SU-DHL-6 (cell line): ENCODE measurements at regions not wholly inside any gene's neighbourhood (a gene's known extent, or its start where the extent isn't known, plus 50 kb on each side); places are given as distances from the start of the nearest gene placed in this dataset.

Source experiments
- H2AFZ ChIP-seq: fragments of 200-600 bp; sonication (generic); 2 replicates; pipeline ENCODE4 v1.6.1; 2014; ENCODE audit warnings: low read depth, mild to moderate bottlenecking, moderate library complexity, mixed read lengths, antibody characterized with exemption, low read length; ENCODE audit not compliant: severe bottlenecking
- H3F3A ChIP-seq: fragments of 200-600 bp; shearing (Covaris generic); 2 replicates; pipeline ENCODE4 v1.6.0; 2016; ENCODE audit warnings: antibody characterized with exemption, mild to moderate bottlenecking; ENCODE audit not compliant: insufficient read depth
- H3K27ac ChIP-seq: fragments of 200-600 bp; sonication (generic); 2 replicates; pipeline ENCODE4 v1.5.1; 2016; ENCODE audit warnings: low read depth, mild to moderate bottlenecking, low read length, moderate library complexity, mixed read lengths
- H3K27me3 ChIP-seq: fragments of 200-600 bp; sonication (generic), shearing (Covaris generic); 2 replicates; pipeline ENCODE4 v1.6.0; 2014; ENCODE audit warnings: mild to moderate bottlenecking, low read length
- H3K36me3 ChIP-seq: fragments of 200-600 bp; sonication (generic); 2 replicates; pipeline ENCODE4 v1.6.1; 2014; ENCODE audit warnings: mild to moderate bottlenecking, low read length, mixed read lengths
- H3K4me2 ChIP-seq: fragments of 300-600, 200-600 bp; shearing (Covaris generic), sonication (generic); 2 replicates; pipeline ENCODE4 v1.6.0; 2014; ENCODE audit warnings: low read length, low read depth, mild to moderate bottlenecking; ENCODE audit not compliant: poor library complexity, severe bottlenecking
- H3K4me3 ChIP-seq: fragments of 200-600 bp; sonication (generic); 2 replicates; pipeline ENCODE4 v1.5.1; 2014; ENCODE audit warnings: antibody characterized with exemption, low read length, mild to moderate bottlenecking, mixed read lengths; ENCODE audit not compliant: insufficient read depth, poor library complexity, severe bottlenecking
- H3K79me2 ChIP-seq: fragments of 200-600 bp; sonication (generic); 2 replicates; pipeline ENCODE4 v1.6.1; 2014; ENCODE audit warnings: mild to moderate bottlenecking, low read length, moderate library complexity; ENCODE audit not compliant: insufficient read depth
- H3K9ac ChIP-seq: fragments of 200-600 bp; sonication (generic); 2 replicates; pipeline ENCODE4 v1.7.0; 2014; ENCODE audit warnings: mild to moderate bottlenecking, low read length
- H3K9me2 ChIP-seq: fragments of 200-600 bp; sonication (generic); replicated peaks from 2 replicates; pipeline ENCODE4 v1.6.1; 2014; ENCODE audit warnings: low read length; ENCODE audit not compliant: insufficient read depth
- H3K9me3 ChIP-seq: fragments of 200-600 bp; sonication (generic); 2 replicates; pipeline ENCODE4 v1.6.1; 2014; ENCODE audit warnings: low read length, mixed read lengths; ENCODE audit not compliant: insufficient read depth
- H4K20me1 ChIP-seq: fragments of 200-600 bp; sonication (generic); 2 replicates; pipeline ENCODE4 v1.6.1; 2014; ENCODE audit warnings: low read depth, mild to moderate bottlenecking, antibody characterized with exemption, low read length, moderate library complexity, mixed read lengths
- EZH2phosphoT487 ChIP-seq: fragments of 200-600 bp; sonication (generic), shearing (Covaris generic); conservative IDR thresholded peaks from 2 replicates; pipeline ENCODE4 v1.6.1; 2018; ENCODE audit warnings: mild to moderate bottlenecking, antibody characterized with exemption, low read length, moderate library complexity, mixed read lengths
- TF ChIP-seq, protein P1 (sequence below): fragments of 200-600 bp; sonication (generic); IDR thresholded peaks from one replicate; pipeline ENCODE4 v1.5.1; 2017; ENCODE audit warnings: antibody characterized with exemption, mild to moderate bottlenecking, low read length, moderate library complexity; ENCODE audit not compliant: insufficient read depth, poor library complexity, severe bottlenecking

DNA sequence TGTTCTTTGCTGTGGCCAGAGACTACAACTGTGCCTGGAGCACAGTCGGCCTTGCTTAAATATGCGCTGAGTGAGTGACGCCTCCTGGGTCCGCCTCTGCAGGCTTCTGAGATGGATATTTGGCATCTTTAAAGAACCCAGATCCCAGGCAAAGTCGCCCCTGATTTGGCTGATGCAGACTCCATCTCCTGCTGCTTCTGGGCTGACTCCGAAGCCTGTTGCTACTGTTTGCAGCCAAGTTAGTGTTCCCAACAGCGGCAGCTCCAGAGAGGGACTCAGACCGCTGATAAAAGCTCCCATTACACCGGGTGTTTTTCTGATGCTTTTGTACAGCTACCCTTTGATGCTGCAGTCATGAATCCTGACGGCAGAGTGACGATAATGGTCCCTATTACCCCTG lies 83.0 kb upstream of the SULF2 start:
- H3K27me3 ChIP-seq: no peaks in the 10 kb centered on the region; the same call in 1 of the 2 replicates
- H3K4me2 ChIP-seq: no peak overlapping the region
- H3K27ac ChIP-seq: no peak overlapping the region
- H4K20me1 ChIP-seq: no peaks in the 10 kb centered on the region
- no peaks in the 10 kb centered on the region for H3K79me2 ChIP-seq
- no peak overlapping the region for H3K4me3 ChIP-seq
- no peak for TF ChIP-seq EZH2phosphoT487
- TF ChIP-seq, protein P1, sequence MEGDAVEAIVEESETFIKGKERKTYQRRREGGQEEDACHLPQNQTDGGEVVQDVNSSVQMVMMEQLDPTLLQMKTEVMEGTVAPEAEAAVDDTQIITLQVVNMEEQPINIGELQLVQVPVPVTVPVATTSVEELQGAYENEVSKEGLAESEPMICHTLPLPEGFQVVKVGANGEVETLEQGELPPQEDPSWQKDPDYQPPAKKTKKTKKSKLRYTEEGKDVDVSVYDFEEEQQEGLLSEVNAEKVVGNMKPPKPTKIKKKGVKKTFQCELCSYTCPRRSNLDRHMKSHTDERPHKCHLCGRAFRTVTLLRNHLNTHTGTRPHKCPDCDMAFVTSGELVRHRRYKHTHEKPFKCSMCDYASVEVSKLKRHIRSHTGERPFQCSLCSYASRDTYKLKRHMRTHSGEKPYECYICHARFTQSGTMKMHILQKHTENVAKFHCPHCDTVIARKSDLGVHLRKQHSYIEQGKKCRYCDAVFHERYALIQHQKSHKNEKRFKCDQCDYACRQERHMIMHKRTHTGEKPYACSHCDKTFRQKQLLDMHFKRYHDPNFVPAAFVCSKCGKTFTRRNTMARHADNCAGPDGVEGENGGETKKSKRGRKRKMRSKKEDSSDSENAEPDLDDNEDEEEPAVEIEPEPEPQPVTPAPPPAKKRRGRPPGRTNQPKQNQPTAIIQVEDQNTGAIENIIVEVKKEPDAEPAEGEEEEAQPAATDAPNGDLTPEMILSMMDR: no peak
- no peak overlapping the region for H2AFZ ChIP-seq
- H3K9me2 ChIP-seq: no peaks in the 10 kb centered on the region
- H3K9me3 ChIP-seq: no peaks in the 10 kb centered on the region
- H3K36me3 ChIP-seq: no peaks in the 10 kb centered on the region
- no peak overlapping the region for H3K9ac ChIP-seq
- no peaks in the 10 kb centered on the region for H3F3A ChIP-seq

DNA sequence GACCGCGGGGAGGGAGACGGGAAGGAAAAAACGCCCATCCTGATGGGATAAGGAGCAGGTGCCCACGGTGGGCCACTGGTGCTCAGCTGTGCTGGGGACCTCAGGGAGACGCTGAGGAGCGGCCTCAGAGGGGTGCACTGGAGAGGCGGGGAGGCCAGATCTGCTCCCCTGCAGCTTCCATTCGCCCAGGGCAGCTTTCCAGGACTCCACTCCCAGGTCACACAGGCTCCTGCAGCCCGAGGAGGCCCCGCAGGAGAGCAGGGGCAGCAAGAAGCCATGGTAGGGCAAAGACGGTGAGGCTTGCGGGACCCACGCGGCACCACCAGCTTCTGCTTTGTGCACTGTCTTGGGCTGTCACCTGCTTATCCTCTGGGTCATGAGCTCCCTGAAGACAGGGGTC lies 82.5 kb upstream of the SULF2 start:
- Histone ChIP-seq H3K9me3 (no peaks in the 10 kb centered on the region), H3K27me3 (no peaks in the 10 kb centered on the region; the same call in 1 of the 2 replicates), H3K36me3 (no peaks in the 10 kb centered on the region), H3K27ac (no peak overlapping the region), H3K4me2 (no peak overlapping the region), H3F3A (no peaks in the 10 kb centered on the region), H3K4me3 (no peak overlapping the region), H3K79me2 (no peaks in the 10 kb centered on the region), H4K20me1 (no peaks in the 10 kb centered on the region), H3K9ac (no peak overlapping the region), H3K9me2 (no peaks in the 10 kb centered on the region), H2AFZ (no peak overlapping the region)
- TF ChIP-seq EZH2phosphoT487: no peak
- TF ChIP-seq, protein P1: no peak

DNA sequence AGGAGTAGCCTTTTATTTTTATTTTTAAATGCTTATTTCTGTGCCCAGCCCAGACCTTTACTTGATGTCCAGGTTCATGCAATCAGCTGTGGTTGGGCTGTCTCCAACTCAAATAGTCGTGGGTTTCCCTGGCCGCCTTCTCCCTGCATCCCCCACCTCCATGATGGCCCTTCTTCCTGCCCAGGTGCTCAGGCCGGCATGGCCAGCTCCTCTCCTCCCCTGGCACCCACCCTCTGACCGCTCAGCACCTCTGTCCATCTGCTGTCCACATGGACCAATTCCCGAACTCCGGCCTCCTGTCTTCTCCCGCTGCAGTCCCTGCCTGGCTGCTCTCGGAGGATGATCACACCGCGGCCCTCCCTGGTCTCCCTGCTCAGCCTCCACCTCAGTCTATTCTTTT lies 81.2 kb upstream of the SULF2 start:
- Histone ChIP-seq H4K20me1 (no peaks in the 10 kb centered on the region), H3K9ac (no peak overlapping the region), H3K4me2 (no peak overlapping the region), H3K36me3 (no peaks in the 10 kb centered on the region), H3K9me2 (no peaks in the 10 kb centered on the region), H2AFZ (no peak overlapping the region), H3K27ac (no peak overlapping the region), H3F3A (no peaks in the 10 kb centered on the region), H3K27me3 (no peaks in the 10 kb centered on the region; the same call in 1 of the 2 replicates), H3K4me3 (no peak overlapping the region), H3K9me3 (no peaks in the 10 kb centered on the region), H3K79me2 (no peaks in the 10 kb centered on the region)
- TF ChIP-seq, protein P1: no peak
- no peak for TF ChIP-seq EZH2phosphoT487

DNA sequence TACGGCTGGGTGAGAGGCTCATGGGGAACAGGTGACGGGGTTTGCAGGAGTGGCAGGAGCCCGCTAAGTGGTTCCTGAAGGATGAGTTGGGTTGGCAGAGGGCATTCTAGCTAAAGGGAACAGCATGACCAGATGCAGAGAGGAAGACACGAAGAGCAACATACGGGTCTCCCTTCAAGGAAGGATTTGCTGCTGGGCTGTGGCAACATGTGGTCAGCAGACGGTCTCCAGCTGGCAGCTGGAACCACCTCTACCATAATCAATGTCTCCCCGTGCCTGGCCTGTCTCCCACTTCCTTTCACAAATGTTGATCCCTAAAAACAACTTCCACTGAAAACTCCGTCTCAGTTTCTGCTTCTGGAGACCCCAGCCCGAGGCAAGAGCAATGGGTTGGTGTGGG lies 80.6 kb upstream of the SULF2 start:
- no peaks in the 10 kb centered on the region for H3K9me3 ChIP-seq
- no peak for TF ChIP-seq EZH2phosphoT487
- TF ChIP-seq, protein P1: no peak
- no peaks in the 10 kb centered on the region for H4K20me1 ChIP-seq
- no peaks in the 10 kb centered on the region for H3K79me2 ChIP-seq
- H3K9ac ChIP-seq: no peak overlapping the region
- no peak overlapping the region for H3K27ac ChIP-seq
- no peaks in the 10 kb centered on the region for H3K36me3 ChIP-seq
- H3K27me3 ChIP-seq: no peaks in the 10 kb centered on the region; the same call in 1 of the 2 replicates
- H3F3A ChIP-seq: no peaks in the 10 kb centered on the region
- H3K9me2 ChIP-seq: no peaks in the 10 kb centered on the region
- no peak overlapping the region for H3K4me2 ChIP-seq
- H2AFZ ChIP-seq: no peak overlapping the region
- H3K4me3 ChIP-seq: no peak overlapping the region
